CD4-positive, CD25-positive, alpha-beta regulatory T cell (primary cell): ENCODE measurements at regions not wholly inside any gene's neighbourhood (a gene's known extent, or its start where the extent isn't known, plus 50 kb on each side); places are given as distances from the start of the nearest gene placed in this dataset.

ENCODE experiments used
- ATAC-seq, 2 donors: fragments of 150-1000 bp; cut with Tn5 transposase; one replicate each; pipeline ENCODE4 v1.10.0; 2021; ENCODE audit warnings: low read depth in 2 of 2, moderate number of reproducible peaks in 2 of 2, moderate library complexity in 1 of 2
- DNase-seq, 3 donors: peaks; one replicate each; pipeline versions ENCODE4 v3.0.0 to v3.0.0-alpha.2; 2012 to 2022; ENCODE audit warnings: mixed read lengths in 1 of 3
- H3K27ac ChIP-seq: one replicate; pipeline ENCODE4 v1.7.0; 2013; ENCODE audit warnings: mild to moderate bottlenecking, low read length; ENCODE audit not compliant: insufficient read depth, poor library complexity, severe bottlenecking
- H3K27me3 ChIP-seq: one replicate; pipeline ENCODE4 v1.7.0; 2013; ENCODE audit warnings: low read length; ENCODE audit not compliant: control insufficient read depth, insufficient read depth
- H3K36me3 ChIP-seq: one replicate; pipeline ENCODE4 v1.7.0; 2013; ENCODE audit warnings: mild to moderate bottlenecking, low read length, moderate library complexity; ENCODE audit not compliant: control insufficient read depth, insufficient read depth
- H3K4me1 ChIP-seq: 2 replicates; pipeline ENCODE4 v1.7.0; 2013; ENCODE audit warnings: mild to moderate bottlenecking, low read length; ENCODE audit not compliant: insufficient read depth, control insufficient read depth, poor library complexity, severe bottlenecking
- H3K4me3 ChIP-seq: one replicate; pipeline ENCODE4 v1.7.0; 2013; ENCODE audit warnings: low read depth, mild to moderate bottlenecking, low read length, moderate library complexity
- H3K9me3 ChIP-seq, 2 experiments: 1 replicate in 1 of 2; 2 replicates in 1 of 2; pipeline ENCODE4 v1.7.0; 2013; ENCODE audit warnings: low read length in 2 of 2, mild to moderate bottlenecking in 1 of 2, moderate library complexity in 1 of 2; ENCODE audit not compliant: control insufficient read depth in 2 of 2
- H3K27ac Mint-ChIP-seq, 3 donors: one replicate each; pipeline ENCODE4 v1.8.0; 2020 to 2022; ENCODE audit warnings: mild to moderate bottlenecking in 3 of 3, mixed read lengths in 3 of 3, moderate library complexity in 2 of 3
- H3K27me3 Mint-ChIP-seq: one replicate; pipeline ENCODE4 v1.8.0; 2022; ENCODE audit warnings: mild to moderate bottlenecking, mixed read lengths
- H3K36me3 Mint-ChIP-seq: one replicate; pipeline ENCODE4 v1.8.0; 2020; ENCODE audit warnings: mixed read lengths
- H3K4me1 Mint-ChIP-seq, 4 donors: one replicate each; pipeline ENCODE4 v1.8.0; 2020 to 2022; ENCODE audit warnings: mixed read lengths in 4 of 4, mild to moderate bottlenecking in 1 of 4
- H3K4me3 Mint-ChIP-seq, 4 donors: one replicate each; pipeline ENCODE4 v1.8.0; 2020 to 2022; ENCODE audit warnings: mild to moderate bottlenecking in 4 of 4, mixed read lengths in 4 of 4, moderate library complexity in 3 of 4
- H3K9me3 Mint-ChIP-seq, 7 donors: one replicate each; pipeline ENCODE4 v1.8.0; 2020 to 2022; ENCODE audit warnings: mixed read lengths in 7 of 7, mild to moderate bottlenecking in 3 of 7, moderate library complexity in 2 of 7

GRCh38 chr1:162977944-162978568 is 91.1 kb upstream of the RGS4 start:
- Mint-ChIP-seq H3K9me3 (peaks cover 0 to 2% (median 0%) of the 10 kb centered on the region in 7 donors), H3K36me3 (no peaks in the 10 kb centered on the region), H3K27ac (no peak overlapping the region), H3K4me3 (no peak overlapping the region), H3K27me3 (peaks cover 5% of the 10 kb centered on the region), H3K4me1 (no peaks in the 10 kb centered on the region)
- ATAC-seq (no peak), DNase-seq (no peak)
- H3K27ac ChIP-seq: no peak overlapping the region
- H3K4me3 ChIP-seq: no peak overlapping the region
- H3K27me3 ChIP-seq: peaks cover 2% of the 10 kb centered on the region
- no peaks in the 10 kb centered on the region for H3K4me1 ChIP-seq
- no peaks in the 10 kb centered on the region for H3K9me3 ChIP-seq
- no peaks in the 10 kb centered on the region for H3K36me3 ChIP-seq

DNA sequence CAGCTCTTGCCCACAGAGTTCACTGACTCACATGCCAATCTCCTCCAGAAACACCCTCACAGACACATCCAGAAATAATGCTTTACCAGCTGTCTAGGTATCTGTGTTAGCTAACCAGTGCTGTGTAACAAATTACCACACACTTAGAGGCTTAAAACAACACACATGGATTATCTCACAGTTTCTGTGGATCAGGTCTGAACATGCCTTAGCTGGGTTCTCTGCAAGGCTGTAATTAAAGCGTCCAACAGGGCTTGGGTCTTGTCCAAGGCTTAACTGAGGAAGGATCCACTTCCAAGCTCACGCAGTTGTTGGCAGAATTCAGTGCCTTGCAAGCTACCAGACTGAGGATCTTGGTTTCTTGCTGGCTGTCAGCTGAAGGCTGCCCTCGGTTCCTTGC is 92.5 kb upstream of the RGS4 start:
- Mint-ChIP-seq H3K27me3 (peaks cover 6% of the 10 kb centered on the region), H3K4me1 (no peaks in the 10 kb centered on the region)

DNA sequence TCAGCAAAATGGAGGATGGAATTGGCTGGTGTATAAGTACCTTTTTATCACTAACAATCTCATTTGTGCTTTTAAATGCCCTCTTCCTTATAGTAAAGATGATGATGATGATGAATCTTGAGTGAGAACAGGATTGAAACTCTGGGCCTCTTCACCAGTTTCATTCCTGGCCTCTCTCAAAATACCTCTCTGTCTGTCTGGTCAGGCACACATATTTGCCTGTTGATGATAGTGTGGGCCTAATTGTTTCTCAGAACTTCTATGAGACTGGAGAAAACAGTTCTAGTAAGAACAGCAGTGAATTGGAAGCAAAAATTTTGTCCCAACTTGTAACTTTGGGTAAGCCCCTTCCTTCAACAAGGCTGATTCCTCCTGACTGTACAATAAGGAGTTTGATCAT is 94.4 kb upstream of the RGS4 start:
- H3K4me3 ChIP-seq: no peak overlapping the region

More for the DNA sequence above, 92.5 kb upstream of the RGS4 start:
- Histone ChIP-seq H3K36me3 (no peaks in the 10 kb centered on the region), H3K27ac (no peak overlapping the region), H3K9me3 (no peaks in the 10 kb centered on the region), H3K4me1 (no peaks in the 10 kb centered on the region), H3K4me3 (no peak overlapping the region), H3K27me3 (peaks cover 2% of the 10 kb centered on the region)
- no peak for ATAC-seq
- DNase-seq: no peak
- no peak overlapping the region for H3K4me3 Mint-ChIP-seq
- H3K36me3 Mint-ChIP-seq: no peaks in the 10 kb centered on the region
- H3K9me3 Mint-ChIP-seq: peaks cover 0 to 4% (median 0%) of the 10 kb centered on the region in 7 donors
- H3K27ac Mint-ChIP-seq: no peak overlapping the region

GRCh38 chr1:162973381-162973795 is 95.8 kb upstream of the RGS4 start:
- no peak for ATAC-seq
- no peaks in the 10 kb centered on the region for H3K27me3 ChIP-seq
- no peaks in the 10 kb centered on the region for H3K4me1 ChIP-seq

More for the DNA sequence above, 94.4 kb upstream of the RGS4 start:
- Mint-ChIP-seq H3K27me3 (peaks cover 6% of the 10 kb centered on the region), H3K9me3 (peaks cover 0 to 5% (median 0%) of the 10 kb centered on the region in 7 donors), H3K4me3 (no peak overlapping the region), H3K4me1 (no peaks in the 10 kb centered on the region), H3K36me3 (no peaks in the 10 kb centered on the region), H3K27ac (no peak overlapping the region)
- DNase-seq: no peak
- Histone ChIP-seq H3K36me3 (no peaks in the 10 kb centered on the region), H3K4me1 (no peaks in the 10 kb centered on the region), H3K27ac (no peak overlapping the region), H3K9me3 (no peaks in the 10 kb centered on the region), H3K27me3 (no peaks in the 10 kb centered on the region)
- ATAC-seq: no peak

GRCh38 chr1:162972773-162973172 is 96.4 kb upstream of the RGS4 start:
- H3K4me3 Mint-ChIP-seq: no peak overlapping the region

More at GRCh38 chr1:162973381-162973795, 95.8 kb upstream of the RGS4 start:
- DNase-seq: no peak
- no peaks in the 10 kb centered on the region for H3K36me3 Mint-ChIP-seq
- H3K27ac ChIP-seq: no peak overlapping the region
- peaks cover 0 to 5% (median 0%) of the 10 kb centered on the region in 7 donors for H3K9me3 Mint-ChIP-seq
- H3K4me1 Mint-ChIP-seq: no peaks in the 10 kb centered on the region
- no peaks in the 10 kb centered on the region for H3K36me3 ChIP-seq
- no peak overlapping the region for H3K4me3 Mint-ChIP-seq
- no peak overlapping the region for H3K4me3 ChIP-seq
- no peaks in the 10 kb centered on the region for H3K9me3 ChIP-seq
- peaks cover 6% of the 10 kb centered on the region for H3K27me3 Mint-ChIP-seq
- no peak overlapping the region for H3K27ac Mint-ChIP-seq

DNA sequence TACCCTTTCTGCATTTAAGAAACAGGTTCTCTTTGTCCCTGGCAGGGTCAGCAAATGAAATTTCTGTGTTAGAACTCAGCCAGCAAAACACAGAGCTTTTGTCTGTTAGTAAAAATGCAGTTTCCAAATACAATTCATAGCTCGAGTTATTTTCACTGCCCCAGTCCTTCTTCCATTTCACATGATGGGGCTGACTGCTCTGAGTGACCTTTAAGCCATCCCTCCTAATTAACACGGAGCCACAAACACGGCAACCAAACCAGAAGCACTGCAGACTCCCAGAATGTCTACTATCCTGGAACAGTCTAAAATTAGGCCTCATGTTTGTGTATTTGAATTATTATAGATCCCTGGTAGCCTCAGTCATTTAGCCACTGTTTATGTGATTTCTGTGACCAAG is 99.1 kb upstream of the RGS4 start:
- no peaks in the 10 kb centered on the region for H3K4me1 ChIP-seq
- H3K36me3 ChIP-seq: no peaks in the 10 kb centered on the region
- peaks cover 0 to 5% (median 0%) of the 10 kb centered on the region in 7 donors for H3K9me3 Mint-ChIP-seq
- no peaks in the 10 kb centered on the region for H3K36me3 Mint-ChIP-seq
- no peaks in the 10 kb centered on the region for H3K9me3 ChIP-seq
- H3K4me3 Mint-ChIP-seq: no peak overlapping the region
- H3K4me1 Mint-ChIP-seq: no peaks in the 10 kb centered on the region
- DNase-seq (no peak), ATAC-seq (no peak)
- H3K4me3 ChIP-seq: no peak overlapping the region
- no peak overlapping the region for H3K27ac ChIP-seq
- peaks cover 6% of the 10 kb centered on the region for H3K27me3 Mint-ChIP-seq
- H3K27ac Mint-ChIP-seq: no peak overlapping the region
- H3K27me3 ChIP-seq: no peaks in the 10 kb centered on the region

More at GRCh38 chr1:162972773-162973172, 96.4 kb upstream of the RGS4 start:
- Mint-ChIP-seq H3K27ac (no peak overlapping the region), H3K4me1 (no peaks in the 10 kb centered on the region), H3K27me3 (peaks cover 6% of the 10 kb centered on the region), H3K9me3 (peaks cover 0 to 5% (median 0%) of the 10 kb centered on the region in 7 donors), H3K36me3 (no peaks in the 10 kb centered on the region)
- H3K27me3 ChIP-seq: no peaks in the 10 kb centered on the region
- H3K27ac ChIP-seq: no peak overlapping the region
- H3K4me3 ChIP-seq: no peak overlapping the region
- H3K9me3 ChIP-seq: no peaks in the 10 kb centered on the region
- no peaks in the 10 kb centered on the region for H3K36me3 ChIP-seq
- ATAC-seq (no peak), DNase-seq (no peak)
- H3K4me1 ChIP-seq: no peaks in the 10 kb centered on the region

DNA sequence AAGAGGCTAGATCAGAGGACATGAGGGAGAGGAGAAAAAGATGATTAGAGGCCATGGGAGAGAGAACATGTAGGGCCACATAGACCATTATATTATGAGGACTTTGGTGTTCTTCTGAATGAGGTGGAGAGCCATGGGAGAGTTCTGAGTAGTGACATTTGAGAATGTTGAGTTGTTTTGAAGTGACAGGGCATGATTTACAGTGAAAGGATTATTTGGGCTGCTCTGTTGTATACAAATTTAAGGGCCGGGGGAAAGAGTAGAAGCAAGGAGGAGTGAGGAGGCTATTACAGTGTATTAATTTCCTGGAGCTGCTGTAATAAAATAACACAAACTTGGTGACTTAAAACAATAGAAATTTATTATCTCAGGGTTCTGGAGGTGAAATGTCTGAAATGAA is 102.5 kb upstream of the RGS4 start:
- Mint-ChIP-seq H3K27ac (no peak overlapping the region), H3K4me3 (no peak overlapping the region), H3K27me3 (no peaks in the 10 kb centered on the region), H3K9me3 (peaks cover 0 to 3% (median 1%) of the 10 kb centered on the region in 7 donors), H3K36me3 (no peaks in the 10 kb centered on the region), H3K4me1 (no peaks in the 10 kb centered on the region)
- Histone ChIP-seq H3K9me3 (no peaks in the 10 kb centered on the region), H3K36me3 (no peaks in the 10 kb centered on the region), H3K27ac (no peak overlapping the region), H3K4me1 (no peaks in the 10 kb centered on the region), H3K4me3 (no peak overlapping the region), H3K27me3 (no peaks in the 10 kb centered on the region)
- DNase-seq (no peak), ATAC-seq (no peak)

DNA sequence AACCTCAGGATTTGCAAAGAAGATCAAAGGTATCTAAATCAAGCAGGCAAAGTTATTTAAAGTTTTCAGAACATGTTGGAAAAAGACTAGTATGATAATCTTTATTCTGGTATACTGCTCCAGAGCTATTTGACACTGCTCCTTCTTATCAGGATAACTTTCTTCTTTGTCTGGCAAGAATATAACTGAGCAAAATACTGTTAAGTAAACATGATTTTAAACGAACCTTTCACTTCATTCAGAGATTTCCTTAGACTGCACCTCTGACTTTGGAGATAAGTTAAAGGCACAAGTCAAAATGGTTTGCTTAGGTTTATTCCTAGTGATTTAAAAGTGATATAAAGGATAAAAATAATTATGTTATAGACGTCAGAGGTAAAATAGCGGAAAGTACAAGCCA is 103.9 kb upstream of the CCDC190 start:
- H3K4me1 ChIP-seq: no peaks in the 10 kb centered on the region
- H3K4me3 ChIP-seq: no peak overlapping the region
- no peaks in the 10 kb centered on the region for H3K27me3 Mint-ChIP-seq
- no peak overlapping the region for H3K4me3 Mint-ChIP-seq
- no peak overlapping the region for H3K27ac ChIP-seq
- H3K4me1 Mint-ChIP-seq: no peaks in the 10 kb centered on the region
- DNase-seq (no peak), ATAC-seq (no peak)
- H3K27me3 ChIP-seq: no peaks in the 10 kb centered on the region
- H3K9me3 Mint-ChIP-seq: peaks cover 0 to 3% (median 1%) of the 10 kb centered on the region in 7 donors
- no peaks in the 10 kb centered on the region for H3K9me3 ChIP-seq
- no peak overlapping the region for H3K27ac Mint-ChIP-seq
- no peaks in the 10 kb centered on the region for H3K36me3 ChIP-seq
- H3K36me3 Mint-ChIP-seq: no peaks in the 10 kb centered on the region
